Upper lobe of left lung (tissue), 6 donors: ENCODE measurements at regions not wholly inside any gene's neighbourhood (a gene's known extent, or its start where the extent isn't known, plus 50 kb on each side); places are given as distances from the start of the nearest gene placed in this dataset.
"Not testable (repeated sequence)": the region's sequence is repeated elsewhere in the genome, so short reads cannot be mapped to it uniquely, and the experiment has no call there.

Experiments
- ATAC-seq, 2 donors: fragments of 200-7000 bp; cut with Tn5 transposase; one replicate each; pipeline ENCODE4 v1.9.1; 2022; ENCODE audit warnings: mild to moderate bottlenecking in 2 of 2, moderate library complexity in 2 of 2; ENCODE audit not compliant: low FRiP score in 2 of 2
- DNase-seq, 2 donors: peaks; one replicate each; pipeline ENCODE4 v3.0.0-alpha.2; 2019 to 2020
- H3K27ac ChIP-seq, 4 donors: fragments of 200-600 bp; sonication (generic); one replicate each; pipeline ENCODE4 v1.5.1; 2016 to 2019
- H3K27me3 ChIP-seq, 4 donors: fragments of 200-600 bp; sonication (generic); one replicate each; pipeline ENCODE4 v1.5.1; 2017 to 2019
- H3K36me3 ChIP-seq, 4 donors: fragments of 200-600 bp; sonication (generic); one replicate each; pipeline ENCODE4 v1.5.1; 2016 to 2019
- H3K4me1 ChIP-seq, 4 donors: fragments of 200-600 bp; sonication (generic); one replicate each; pipeline ENCODE4 v1.5.1; 2018 to 2019
- H3K4me3 ChIP-seq, 4 donors: fragments of 200-600 bp; sonication (generic); one replicate each; pipeline ENCODE4 v1.5.1; 2017 to 2019; ENCODE audit warnings: mild to moderate bottlenecking in 2 of 4, moderate library complexity in 1 of 4
- H3K9me3 ChIP-seq, 4 donors: fragments of 200-600 bp; sonication (generic); one replicate each; pipeline ENCODE4 v1.5.1; 2018 to 2019
- CTCF ChIP-seq, 6 experiments: fragments of 450-650 bp in 4 of 6; fragments of 200-600 bp in 2 of 6; sonication (generic) in 2 of 6; IDR thresholded peaks; one replicate each; pipeline ENCODE4 v1.5.1; 2016 to 2019; ENCODE audit warnings: antibody characterized with exemption in 6 of 6
- EP300 ChIP-seq, 4 donors: sonication (generic); formaldehyde crosslinking; IDR thresholded peaks; one replicate each; pipeline ENCODE4 v1.5.1; 2017; ENCODE audit warnings: antibody characterized with exemption in 4 of 4, control low read depth in 2 of 4
- POLR2A ChIP-seq, 4 donors: fragments of 450-650 bp; IDR thresholded peaks; one replicate each; pipeline ENCODE4 v1.5.1; 2016 to 2017; ENCODE audit warnings: antibody characterized with exemption in 4 of 4, mild to moderate bottlenecking in 2 of 4
- POLR2AphosphoS5 ChIP-seq, 2 donors: sonication (generic); formaldehyde crosslinking; IDR thresholded peaks; one replicate each; pipeline ENCODE4 v1.5.1; 2017; ENCODE audit warnings: antibody characterized with exemption in 2 of 2
- WGBS, 2 donors: methylation state at CpG; one replicate each; pipeline ENCODE4 v1.1.5; 2017 to 2018; 5-methylcytosine and 5-hydroxymethylcytosine counted together
- donor health status: DM: no; HTN: no; CAD: no; lungs with moderate emphysema.
- donor health status: DM: no; HTN: yes; CAD: no; lungs with severe emphysema.

GRCh38 chr6:120378582-120379220 lies 955.6 kb downstream of the TBC1D32 start:
- ATAC-seq: no peak
- WGBS, 2 donors: 34 to 41% methylated on average over 3 of the region's 3 CpGs
- Histone ChIP-seq H3K4me3 (no peak overlapping the region), H3K27me3 (no peaks in the 10 kb centered on the region), H3K27ac (no peak overlapping the region), H3K9me3 (no peaks in the 10 kb centered on the region), H3K4me1 (no peaks in the 10 kb centered on the region), H3K36me3 (no peaks in the 10 kb centered on the region)
- peak in 2 of 6 experiments; percentile 18 to 31 for TF ChIP-seq CTCF (IDR thresholded peaks at IDR 0.05)
- TF ChIP-seq POLR2A (IDR thresholded peaks at IDR 0.05): no peak
- DNase-seq: no peak

- Histone ChIP-seq H3K36me3 (no peaks in the 10 kb centered on the region), H3K27ac (no peak overlapping the region), H3K4me1 (no peaks in the 10 kb centered on the region), H3K9me3 (no peaks in the 10 kb centered on the region), H3K4me3 (no peak overlapping the region), H3K27me3 (no peaks in the 10 kb centered on the region)
- ATAC-seq: no peak
- DNase-seq: no peak
- TF ChIP-seq EP300 (IDR thresholded peaks at IDR 0.05) (no peak), CTCF (IDR thresholded peaks at IDR 0.05) (no peak), POLR2AphosphoS5 (IDR thresholded peaks at IDR 0.05) (no peak), POLR2A (IDR thresholded peaks at IDR 0.05) (no peak)
- 60 to 61% methylated on average over 2 of the region's 2 CpGs for WGBS, 2 donors
These were observed 961.1 kb downstream of the TBC1D32 start for GRCh38 chr6:120373185-120373584.

GRCh38 chr6:120363429-120363828 lies 970.9 kb downstream of the TBC1D32 start:
- no peak for ATAC-seq

GRCh38 chr6:120358535-120358934 lies 975.7 kb downstream of the TBC1D32 start:
- peaks cover 0 to 17% (median 9%) of the 10 kb centered on the region in 4 donors for H3K9me3 ChIP-seq
- WGBS, 2 donors: 89 to 91% methylated on average over 4 of the region's 4 CpGs
- H3K4me1 ChIP-seq, H3K27ac ChIP-seq, ATAC-seq, H3K27me3 ChIP-seq, DNase-seq, H3K4me3 ChIP-seq, H3K36me3 ChIP-seq: not testable (repeated sequence)

More at GRCh38 chr6:120363429-120363828, 970.9 kb downstream of the TBC1D32 start:
- TF ChIP-seq POLR2A (IDR thresholded peaks at IDR 0.05) (no peak), EP300 (IDR thresholded peaks at IDR 0.05) (no peak), CTCF (IDR thresholded peaks at IDR 0.05) (no peak), POLR2AphosphoS5 (IDR thresholded peaks at IDR 0.05) (no peak)
- DNase-seq: no peak
- Histone ChIP-seq H3K27ac (no peak overlapping the region), H3K27me3 (no peaks in the 10 kb centered on the region), H3K4me1 (no peaks in the 10 kb centered on the region), H3K36me3 (no peaks in the 10 kb centered on the region), H3K4me3 (no peak overlapping the region), H3K9me3 (peaks cover 0 to 16% (median 8%) of the 10 kb centered on the region in 4 donors)
- 60 to 92% methylated on average over 2 to 6 of the region's 6 CpGs for WGBS, 2 donors

- H3K27ac ChIP-seq: no peak overlapping the region
- no peak overlapping the region for H3K4me3 ChIP-seq
- TF ChIP-seq POLR2A (IDR thresholded peaks at IDR 0.05): no peak
- no peak for TF ChIP-seq POLR2AphosphoS5 (IDR thresholded peaks at IDR 0.05)
- TF ChIP-seq CTCF (IDR thresholded peaks at IDR 0.05): no peak
- TF ChIP-seq EP300 (IDR thresholded peaks at IDR 0.05): no peak
- no peaks in the 10 kb centered on the region for H3K4me1 ChIP-seq
- no peaks in the 10 kb centered on the region for H3K36me3 ChIP-seq
- H3K9me3 ChIP-seq: peaks cover 0 to 17% (median 9%) of the 10 kb centered on the region in 4 donors
- H3K27me3 ChIP-seq: no peaks in the 10 kb centered on the region
- ATAC-seq: no peak
- no peak for DNase-seq
These were observed 976.8 kb downstream of the TBC1D32 start for GRCh38 chr6:120357447-120357846.
